Transverse colon (tissue), 4 donors: ENCODE measurements at regions not wholly inside any gene's neighbourhood (a gene's known extent, or its start where the extent isn't known, plus 50 kb on each side); places are given as distances from the start of the nearest gene placed in this dataset.

Experiments
- DNase-seq: peaks from one replicate; pipeline ENCODE4 v3.0.0-alpha.2; 2019
- H3K27ac ChIP-seq, 4 donors: fragments of 200-600 bp; sonication (generic); 2 replicates each; pipeline ENCODE4 v1.5.1; 2016 to 2018; ENCODE audit warnings: inconsistent platforms in 4 of 4
- H3K27me3 ChIP-seq: fragments of 200-600 bp; sonication (generic); 2 replicates; pipeline ENCODE4 v1.5.1; 2017; ENCODE audit warnings: inconsistent platforms
- H3K36me3 ChIP-seq, 4 donors: fragments of 200-600 bp; sonication (generic); 2 replicates each; pipeline ENCODE4 v1.5.1; 2017 to 2019; ENCODE audit warnings: inconsistent platforms in 4 of 4
- H3K4me1 ChIP-seq, 4 donors: fragments of 200-600 bp; sonication (generic); 2 replicates each; pipeline ENCODE4 v1.5.1; 2017 to 2020; ENCODE audit warnings: inconsistent platforms in 4 of 4
- H3K4me3 ChIP-seq, 4 donors: fragments of 200-600 bp; sonication (generic); 1 replicate in 1 of 4; 2 replicates in 3 of 4; pipeline versions ENCODE4 v1.5.1 to v1.6.1; 2017 to 2019; ENCODE audit warnings: inconsistent platforms in 4 of 4
- H3K9me3 ChIP-seq, 2 donors: fragments of 200-600 bp; sonication (generic); 2 replicates each; pipeline ENCODE4 v1.5.1; 2017 to 2019; ENCODE audit warnings: inconsistent platforms in 2 of 2
- EP300 ChIP-seq: sonication (generic); formaldehyde crosslinking; IDR thresholded peaks from one replicate; pipeline ENCODE4 v1.6.1; 2017; ENCODE audit warnings: antibody characterized with exemption, low read depth
- POLR2A ChIP-seq: fragments of 450-650 bp; IDR thresholded peaks from one replicate; pipeline ENCODE4 v1.6.1; 2016; ENCODE audit warnings: antibody characterized with exemption, mild to moderate bottlenecking, moderate library complexity
- POLR2AphosphoS5 ChIP-seq, 3 donors: sonication (generic); formaldehyde crosslinking; IDR thresholded peaks; one replicate each; pipeline ENCODE4 v1.6.1; 2016; ENCODE audit warnings: antibody characterized with exemption in 3 of 3
- WGBS, 2 donors: methylation state at CpG; one replicate each; pipeline ENCODE4 v1.1.5; 2018; ENCODE audit warnings: low coverage in 1 of 2; 5-methylcytosine and 5-hydroxymethylcytosine counted together
- in situ Hi-C, 4 donors: fragments of 200-750 bp; cut with MboI; loops; one replicate each; pipeline versions ENCODE4 v1.15.0 to v1.15.1; 2017; ENCODE audit warnings: low sequenced_read_pairs in 3 of 4, low pct_ligation_motif_present in 1 of 4, low pct_unique_long_range_greater_than_20kb in 1 of 4
- intact Hi-C: fragments of 100-400 bp; cut with DNase I; formaldehyde crosslinking; loops from one replicate; pipeline ENCODE4 v1.15.1; 2023; ENCODE audit warnings: low total_unique reads
- TF ChIP-seq, protein P1 (sequence below), 5 experiments: fragments of 200-600 bp in 3 of 5; fragments of 450-650 bp in 2 of 5; sonication (generic) in 3 of 5; IDR thresholded peaks; 1 replicate in 2 of 5; 2 replicates in 3 of 5; pipeline ENCODE4 v1.5.1; 2016 to 2017; ENCODE audit warnings: antibody characterized with exemption in 5 of 5, inconsistent platforms in 3 of 5, mild to moderate bottlenecking in 2 of 5, moderate library complexity in 1 of 5

DNA sequence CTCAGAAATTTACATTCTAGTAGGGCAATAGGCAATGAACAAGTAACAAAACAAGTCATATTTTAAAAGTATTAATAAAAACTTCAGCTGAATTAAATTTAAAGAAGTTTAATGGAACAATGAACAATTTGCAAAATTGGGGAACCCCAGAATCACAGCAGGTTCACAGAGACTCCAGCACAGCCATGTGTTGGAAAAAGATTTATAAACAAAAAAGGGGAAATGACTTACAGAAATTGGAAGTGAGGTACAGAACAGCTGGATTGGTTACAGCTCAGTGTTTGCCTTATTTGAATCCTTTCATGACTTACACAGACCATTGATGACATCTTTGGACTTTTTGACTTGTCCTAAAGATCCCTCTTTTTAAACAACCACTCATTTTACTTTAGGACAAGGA lies 179.9 kb upstream of the SCN7A start:
- intact Hi-C loops, result no loop called here

DNA sequence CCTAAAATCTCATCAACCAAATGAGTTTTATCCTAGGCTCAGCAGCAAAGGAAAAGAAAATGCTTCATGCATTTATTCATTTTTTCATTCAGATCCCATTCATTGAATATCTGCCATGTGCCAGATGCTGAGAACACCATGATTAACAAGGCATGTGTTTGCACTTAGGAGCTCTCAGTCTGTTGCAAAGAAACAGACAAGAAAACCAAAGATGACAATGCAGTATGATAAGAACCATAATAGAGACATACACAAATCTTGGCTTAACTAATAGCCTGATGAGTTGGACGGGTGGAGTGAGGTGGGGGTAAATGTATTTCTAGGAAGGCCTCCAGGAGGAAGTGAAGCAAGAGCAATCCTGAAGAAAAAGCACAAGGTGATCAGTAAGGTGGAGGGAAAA lies 177.8 kb upstream of the SCN7A start:
- Histone ChIP-seq H3K27me3 (no peaks in the 10 kb centered on the region), H3K4me1 (no peaks in the 10 kb centered on the region), H3K4me3 (no peak overlapping the region), H3K9me3 (no peaks in the 10 kb centered on the region), H3K36me3 (no peaks in the 10 kb centered on the region), H3K27ac (no peak overlapping the region)
- in situ Hi-C loops (no loop called here), intact Hi-C loops (no loop called here)
- TF ChIP-seq, protein P1, sequence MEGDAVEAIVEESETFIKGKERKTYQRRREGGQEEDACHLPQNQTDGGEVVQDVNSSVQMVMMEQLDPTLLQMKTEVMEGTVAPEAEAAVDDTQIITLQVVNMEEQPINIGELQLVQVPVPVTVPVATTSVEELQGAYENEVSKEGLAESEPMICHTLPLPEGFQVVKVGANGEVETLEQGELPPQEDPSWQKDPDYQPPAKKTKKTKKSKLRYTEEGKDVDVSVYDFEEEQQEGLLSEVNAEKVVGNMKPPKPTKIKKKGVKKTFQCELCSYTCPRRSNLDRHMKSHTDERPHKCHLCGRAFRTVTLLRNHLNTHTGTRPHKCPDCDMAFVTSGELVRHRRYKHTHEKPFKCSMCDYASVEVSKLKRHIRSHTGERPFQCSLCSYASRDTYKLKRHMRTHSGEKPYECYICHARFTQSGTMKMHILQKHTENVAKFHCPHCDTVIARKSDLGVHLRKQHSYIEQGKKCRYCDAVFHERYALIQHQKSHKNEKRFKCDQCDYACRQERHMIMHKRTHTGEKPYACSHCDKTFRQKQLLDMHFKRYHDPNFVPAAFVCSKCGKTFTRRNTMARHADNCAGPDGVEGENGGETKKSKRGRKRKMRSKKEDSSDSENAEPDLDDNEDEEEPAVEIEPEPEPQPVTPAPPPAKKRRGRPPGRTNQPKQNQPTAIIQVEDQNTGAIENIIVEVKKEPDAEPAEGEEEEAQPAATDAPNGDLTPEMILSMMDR (IDR thresholded peaks at IDR 0.05), result no peak
- no peak for TF ChIP-seq POLR2A
- TF ChIP-seq POLR2AphosphoS5 (IDR thresholded peaks at IDR 0.05), result no peak
- no peak for TF ChIP-seq EP300
- no peak for DNase-seq
- WGBS, 2 donors, result 25 to 47% methylated on average over 1 of the region's 1 CpG

More for the DNA sequence above, 179.9 kb upstream of the SCN7A start:
- in situ Hi-C loops, result no loop called here
- H3K27me3 ChIP-seq, result no peaks in the 10 kb centered on the region
- H3K4me1 ChIP-seq, result no peaks in the 10 kb centered on the region
- no peak for DNase-seq
- H3K9me3 ChIP-seq, result no peaks in the 10 kb centered on the region
- H3K27ac ChIP-seq, result no peak overlapping the region
- H3K36me3 ChIP-seq, result no peaks in the 10 kb centered on the region
- H3K4me3 ChIP-seq, result no peak overlapping the region
- no peak for TF ChIP-seq EP300
- no peak for TF ChIP-seq POLR2AphosphoS5 (IDR thresholded peaks at IDR 0.05)
- TF ChIP-seq, protein P1 (IDR thresholded peaks at IDR 0.05), result no peak

DNA sequence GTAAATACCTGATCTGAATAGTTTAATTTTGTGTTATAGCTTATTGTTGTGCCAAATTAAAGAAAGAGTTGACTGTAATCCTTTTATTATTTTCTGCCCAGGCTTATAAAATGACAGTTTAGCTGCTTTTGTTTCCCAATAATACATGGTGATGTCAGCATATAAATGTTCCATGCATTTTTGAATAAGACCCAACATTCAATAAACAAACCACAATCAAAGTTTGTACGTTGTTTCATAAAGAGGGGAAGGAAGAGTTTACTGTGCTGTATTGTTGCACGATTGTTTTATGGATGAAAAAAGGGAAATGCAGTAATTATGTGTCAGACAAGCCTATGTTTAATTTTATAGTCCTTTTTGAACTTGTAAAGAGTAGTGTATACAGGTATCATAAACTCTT lies 177.2 kb upstream of the SCN7A start:
- 12 to 24% methylated on average over 2 of the region's 2 CpGs for WGBS, 2 donors
- Histone ChIP-seq H3K27ac (no peak overlapping the region), H3K36me3 (no peaks in the 10 kb centered on the region), H3K27me3 (no peaks in the 10 kb centered on the region), H3K9me3 (no peaks in the 10 kb centered on the region), H3K4me3 (no peak overlapping the region), H3K4me1 (no peaks in the 10 kb centered on the region)
- in situ Hi-C loops (no loop called here), intact Hi-C loops (no loop called here)
- TF ChIP-seq, protein P1 (IDR thresholded peaks at IDR 0.05), result no peak
- TF ChIP-seq EP300 (no peak), POLR2AphosphoS5 (IDR thresholded peaks at IDR 0.05) (no peak), POLR2A (no peak)
- no peak for DNase-seq

DNA sequence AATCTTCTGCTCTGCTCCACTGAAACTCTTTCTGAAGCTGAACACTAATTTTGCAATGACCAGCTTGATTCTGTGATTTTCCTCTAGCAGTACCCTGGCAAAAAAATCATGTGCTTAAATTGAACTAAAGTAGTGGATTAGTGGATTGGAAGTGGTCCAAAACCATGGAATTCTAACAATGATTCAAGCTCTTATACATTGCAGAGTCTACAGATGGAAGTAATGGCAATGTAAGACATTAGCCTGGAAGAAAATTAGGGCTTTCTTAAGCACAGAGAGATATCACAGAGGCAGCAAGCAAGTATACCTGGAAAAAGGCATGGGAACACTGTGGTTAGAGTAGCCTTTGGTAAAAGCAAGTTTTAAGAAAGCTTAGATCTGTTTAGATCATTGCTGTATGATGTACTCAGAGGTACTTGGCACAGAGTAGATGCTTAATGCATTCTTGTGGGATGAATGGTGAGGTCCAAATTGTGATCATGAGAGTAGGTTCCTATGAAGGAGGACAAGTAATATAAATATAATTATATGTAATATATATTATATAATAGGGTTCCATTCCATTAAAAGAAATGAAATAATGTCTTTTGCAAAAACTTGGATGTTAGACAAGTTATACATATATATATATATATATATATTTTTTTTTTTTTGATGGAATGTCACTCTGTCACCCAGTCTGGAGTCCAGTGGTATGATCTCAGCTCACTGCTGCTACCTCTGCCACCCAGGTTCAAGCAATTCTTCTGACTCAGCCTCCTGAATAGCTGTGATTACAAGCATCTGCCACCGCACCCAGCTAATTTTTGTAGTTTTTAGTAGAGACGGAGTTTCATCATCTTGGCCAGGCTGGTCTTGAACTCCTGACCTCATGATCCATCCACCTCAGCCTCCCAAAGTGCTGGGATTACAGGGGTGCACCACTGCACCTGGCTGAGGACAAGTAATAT lies 172.2 kb upstream of the SCN7A start:
- intact Hi-C loops (no loop called here), in situ Hi-C loops (no loop called here)
- no peaks in the 10 kb centered on the region for H3K4me1 ChIP-seq
- no peak for DNase-seq
- 60 to 61% methylated on average over 1 to 2 of the region's 2 CpGs for WGBS, 2 donors
- TF ChIP-seq, protein P1 (IDR thresholded peaks at IDR 0.05), result no peak
- TF ChIP-seq POLR2AphosphoS5 (IDR thresholded peaks at IDR 0.05), result no peak
- no peak for TF ChIP-seq EP300
- no peak for TF ChIP-seq POLR2A
- no peak overlapping the region for H3K4me3 ChIP-seq
- no peaks in the 10 kb centered on the region for H3K36me3 ChIP-seq
- H3K27ac ChIP-seq, result no peak overlapping the region
- no peaks in the 10 kb centered on the region for H3K9me3 ChIP-seq
- H3K27me3 ChIP-seq, result no peaks in the 10 kb centered on the region
